NCI-H524 treated with DMSO at 0.1 percent for 48 hours (cell line): ENCODE measurements at regions not wholly inside any gene's neighbourhood (a gene's known extent, or its start where the extent isn't known, plus 50 kb on each side); places are given as distances from the start of the nearest gene placed in this dataset.

Experiments used
- DNase-seq: peaks from one replicate; lab custom pipeline; 2025; lab: John Stamatoyannopoulos, UW

DNA sequence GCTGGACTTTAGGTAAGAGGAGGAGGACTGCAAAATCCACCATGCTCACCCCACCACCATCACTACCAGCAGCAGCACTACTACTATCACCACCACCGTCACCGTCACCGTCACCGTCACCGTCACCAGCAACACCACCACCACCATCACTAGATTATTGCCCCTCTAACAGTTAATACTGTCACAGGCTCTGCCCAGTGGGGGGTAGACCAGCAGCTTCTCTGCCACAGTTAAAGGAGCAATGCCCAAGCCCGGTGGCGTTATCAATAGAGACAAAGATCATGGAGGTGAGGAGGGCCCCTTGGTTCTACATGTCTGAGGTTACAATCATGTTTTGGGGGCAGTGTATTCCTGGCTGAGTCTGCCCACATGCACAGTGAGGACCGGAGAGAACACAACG, 184.4 kb upstream of the DYNLRB2 start:
- DNase-seq, result no peak

DNA sequence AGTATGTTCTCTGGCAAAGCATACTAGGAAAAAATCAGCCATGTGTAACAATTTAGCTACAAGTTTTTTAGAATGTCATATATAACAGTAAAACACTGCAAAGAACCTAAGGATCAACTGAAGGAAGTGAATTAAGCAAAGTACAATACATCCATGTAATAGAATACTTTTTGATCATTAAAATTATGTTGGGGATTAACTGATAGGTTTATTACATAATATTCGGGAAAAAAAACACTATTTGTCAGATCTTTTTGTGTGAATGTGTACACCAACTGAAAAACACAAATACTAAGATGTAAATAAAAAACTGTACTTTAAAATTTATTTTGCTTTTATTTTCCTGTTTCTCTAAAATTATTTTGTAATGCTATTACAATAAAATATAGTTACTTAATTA, 185.5 kb upstream of the DYNLRB2 start:
- no peak for DNase-seq

DNA sequence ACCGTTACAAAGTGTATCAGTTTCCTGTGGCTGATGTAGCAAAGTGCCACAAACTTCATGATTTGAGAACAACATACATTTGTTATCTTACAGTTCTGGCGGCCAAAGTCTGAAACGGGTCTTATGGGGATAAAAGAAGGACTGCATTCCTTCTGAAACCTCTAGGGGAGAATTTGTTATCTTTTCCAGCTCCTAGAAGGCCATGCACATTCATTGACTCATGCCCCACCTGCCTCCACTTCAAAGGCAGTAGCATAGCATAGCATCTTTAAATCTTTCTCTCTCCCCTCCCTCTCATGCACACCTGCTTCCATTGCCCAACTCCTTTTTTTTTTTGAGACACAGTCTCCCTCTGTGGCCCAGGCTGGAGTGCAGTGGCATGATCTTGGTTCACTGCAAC, 190.7 kb upstream of the DYNLRB2 start:
- no peak for DNase-seq

DNA sequence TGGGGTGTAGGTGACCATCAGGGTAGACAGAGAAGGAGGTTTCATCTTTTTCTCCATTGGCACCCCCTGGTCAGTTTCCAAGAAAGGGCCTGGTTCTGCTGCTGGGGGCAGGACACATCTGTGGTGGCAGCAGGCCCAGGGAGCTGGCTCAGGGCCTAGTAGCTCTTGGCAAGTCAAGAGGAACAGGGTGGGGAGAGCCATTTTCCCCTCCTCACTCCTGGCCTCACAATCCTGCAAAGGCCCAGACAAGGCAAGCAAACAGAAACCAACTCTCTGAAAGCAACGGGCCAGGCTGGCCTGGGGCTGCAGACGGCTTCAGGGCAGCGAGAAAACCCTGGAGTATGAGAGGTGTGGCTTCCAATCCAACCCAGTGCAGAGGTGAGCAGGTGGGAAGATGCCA, 192.9 kb upstream of the DYNLRB2 start:
- no peak for DNase-seq

DNA sequence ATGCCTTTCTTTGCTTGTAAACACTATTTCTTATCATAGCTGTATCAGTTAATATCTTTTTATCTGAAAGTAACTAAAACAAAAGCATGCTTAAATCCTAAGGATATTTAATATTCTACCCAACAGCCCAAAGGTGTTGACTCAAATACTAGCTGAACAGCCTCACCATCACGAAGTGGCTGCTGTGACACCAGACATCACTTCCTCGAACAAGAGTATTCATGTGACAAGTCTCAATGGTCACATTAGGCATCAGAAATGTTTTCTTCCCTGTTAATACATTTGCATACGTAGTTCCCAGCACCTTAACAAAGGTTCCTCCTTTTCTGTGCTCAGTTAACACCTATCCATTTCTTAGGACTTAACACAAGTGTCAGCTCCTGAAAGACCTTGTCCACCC, 193.8 kb upstream of the DYNLRB2 start:
- no peak for DNase-seq

DNA sequence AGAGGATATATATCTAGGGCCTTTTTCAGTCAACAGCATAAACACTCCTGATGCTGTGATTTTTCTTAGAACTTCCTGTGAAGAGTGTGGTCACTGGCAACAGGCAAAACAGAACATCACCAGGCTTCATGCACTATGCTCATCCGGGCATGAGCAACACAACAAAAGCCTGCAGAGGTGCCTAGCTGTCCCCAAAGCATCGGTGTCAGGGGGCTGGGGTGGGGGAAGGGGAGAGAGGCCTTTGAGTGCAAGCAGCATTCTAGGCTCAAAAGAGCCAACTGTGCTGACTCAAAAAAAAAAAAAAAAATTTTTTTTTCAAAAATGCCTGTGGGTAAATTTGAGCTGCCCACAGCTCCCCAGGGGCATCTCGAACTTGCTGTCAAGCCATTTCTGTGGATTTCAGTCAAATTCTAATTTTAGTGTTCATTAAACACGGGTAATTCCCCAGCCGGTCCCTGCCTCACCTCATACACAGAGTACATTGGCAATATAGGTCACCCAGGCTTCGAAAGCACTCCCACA, 194.6 kb upstream of the DYNLRB2 start:
- DNase-seq, result no peak

DNA sequence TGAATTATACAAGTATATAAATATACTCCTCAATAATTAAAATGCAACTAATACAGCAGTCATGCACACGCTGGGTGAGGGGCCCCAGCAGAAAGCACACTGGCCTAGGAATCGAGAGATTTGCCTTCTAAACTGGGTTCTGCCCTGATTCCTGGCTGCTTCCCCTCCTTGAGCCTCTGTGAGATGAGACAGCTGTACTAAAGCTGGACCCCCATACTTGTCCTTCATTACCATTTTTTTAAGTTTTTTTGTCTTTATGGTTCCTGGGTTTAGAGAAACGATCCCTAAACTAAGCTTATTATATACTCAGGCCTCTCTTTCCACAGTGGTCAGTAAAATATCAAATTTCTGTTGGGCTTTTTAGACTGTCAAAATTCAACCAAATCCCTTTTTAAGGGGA, 195.1 kb upstream of the DYNLRB2 start:
- DNase-seq, result no peak

DNA sequence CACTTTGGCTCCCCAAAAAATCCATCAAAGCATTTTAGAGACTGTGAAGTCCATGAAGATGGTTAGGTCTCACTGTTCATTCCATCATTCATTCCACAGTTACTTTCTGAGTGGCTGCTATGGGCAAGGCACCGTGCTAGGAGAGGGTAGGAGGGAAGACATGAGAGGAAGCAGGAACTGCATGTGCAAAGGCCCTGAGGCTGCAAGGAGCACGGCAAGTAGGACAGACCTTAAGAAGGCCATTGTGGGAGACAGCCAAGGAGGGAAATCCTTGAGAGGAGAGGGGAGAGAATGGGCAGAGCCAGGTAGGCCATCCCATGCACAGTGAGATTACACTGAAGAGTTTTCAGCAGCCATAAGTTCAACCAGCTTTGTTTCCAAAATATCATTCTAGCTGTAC, 196.2 kb upstream of the DYNLRB2 start:
- DNase-seq, result no peak

DNA sequence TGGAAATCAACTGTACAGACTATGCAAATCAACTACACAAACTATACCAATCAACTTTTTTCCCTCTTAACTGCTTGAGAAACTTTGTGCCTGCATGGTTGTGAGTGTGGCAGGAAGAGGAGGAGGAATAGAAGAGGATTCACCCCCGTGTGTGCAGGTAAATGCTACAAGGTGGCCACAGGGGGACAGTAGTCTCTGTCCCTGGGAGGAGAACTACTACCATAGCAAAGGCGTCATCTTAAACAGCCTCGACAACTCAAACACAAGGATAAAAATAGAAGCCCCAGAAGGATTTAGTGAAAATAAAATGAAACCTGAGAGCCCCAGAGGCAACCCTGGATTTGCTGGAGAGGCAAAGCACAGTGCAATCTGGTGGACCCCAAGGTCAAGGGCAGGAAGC, 199.5 kb upstream of the DYNLRB2 start:
- no peak for DNase-seq

DNA sequence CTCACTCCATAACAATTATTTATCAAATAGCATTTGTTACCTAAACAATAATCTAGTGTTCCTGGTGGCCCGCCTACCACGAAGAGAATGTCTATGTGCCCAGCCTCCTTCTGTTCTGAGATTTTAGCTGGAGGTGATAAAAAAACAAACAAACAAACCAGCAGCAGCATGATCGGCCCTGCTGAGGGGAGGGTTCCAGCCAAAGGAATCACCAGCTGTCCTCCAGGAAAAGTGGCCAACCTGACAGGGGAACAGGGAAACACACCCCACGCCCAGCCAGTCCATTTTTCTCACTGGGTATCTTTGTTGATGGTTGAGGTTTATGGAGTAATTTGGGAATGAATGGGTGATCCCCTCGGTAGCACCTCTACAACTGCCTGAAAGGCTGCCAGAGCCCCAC, 203.0 kb upstream of the DYNLRB2 start:
- no peak for DNase-seq

DNA sequence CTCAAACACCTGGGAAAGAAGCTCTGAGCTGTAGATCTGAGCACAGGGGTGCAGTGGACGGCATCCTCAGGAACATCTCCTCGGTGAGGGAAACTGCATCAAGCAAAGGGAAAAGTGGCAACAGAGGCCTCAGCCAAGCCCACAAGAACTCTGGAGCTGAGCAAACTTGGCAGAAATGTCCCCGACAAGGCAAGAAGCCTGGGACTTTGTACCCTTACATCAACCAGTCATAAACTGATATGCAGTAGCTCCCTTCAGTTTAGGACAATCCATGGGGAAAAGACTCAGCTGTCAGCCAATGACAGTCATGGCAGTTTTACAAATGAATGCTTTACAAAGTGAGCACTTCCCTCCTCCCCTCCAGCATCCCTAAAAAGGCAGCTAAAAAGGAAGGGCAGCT, 210.0 kb upstream of the DYNLRB2 start:
- no peak for DNase-seq

DNA sequence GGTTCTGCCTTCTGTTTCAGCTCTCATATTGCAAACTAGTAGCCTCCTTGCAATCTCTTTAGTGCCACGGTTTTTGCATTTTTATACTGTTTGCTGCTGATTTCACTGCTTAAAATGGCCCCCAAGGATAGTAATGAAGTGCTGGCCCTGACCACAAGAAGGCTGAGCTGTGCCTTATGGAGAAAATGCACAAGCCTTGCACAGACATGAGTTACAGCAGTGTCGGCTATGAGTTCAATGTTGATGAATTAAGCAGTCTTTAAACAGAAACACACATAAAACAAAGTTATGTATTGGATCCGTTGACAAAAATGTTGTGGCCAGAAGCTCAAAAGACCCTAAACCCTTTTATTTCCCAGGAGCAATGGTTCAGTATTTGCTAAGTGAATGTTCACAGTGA, 210.6 kb upstream of the DYNLRB2 start:
- no peak for DNase-seq

DNA sequence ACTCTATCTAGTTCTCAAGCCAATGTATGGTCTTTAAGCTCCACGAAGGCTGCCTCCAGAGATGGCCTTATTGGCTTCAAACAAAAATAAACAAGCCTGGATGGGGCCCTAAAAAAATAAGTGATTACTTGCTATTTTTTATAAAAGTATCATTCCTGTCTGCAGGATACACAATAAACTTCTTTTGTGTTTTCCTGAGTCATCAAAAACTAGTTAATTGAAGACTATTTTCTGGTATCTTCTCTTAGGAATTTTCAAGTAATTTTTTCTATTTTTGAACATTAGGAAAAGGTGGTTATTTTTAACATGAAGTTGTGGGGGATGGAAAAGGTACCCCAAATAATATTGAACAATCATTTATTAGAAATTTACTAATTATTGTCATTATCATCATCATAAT, 213.1 kb upstream of the DYNLRB2 start:
- no peak for DNase-seq

DNA sequence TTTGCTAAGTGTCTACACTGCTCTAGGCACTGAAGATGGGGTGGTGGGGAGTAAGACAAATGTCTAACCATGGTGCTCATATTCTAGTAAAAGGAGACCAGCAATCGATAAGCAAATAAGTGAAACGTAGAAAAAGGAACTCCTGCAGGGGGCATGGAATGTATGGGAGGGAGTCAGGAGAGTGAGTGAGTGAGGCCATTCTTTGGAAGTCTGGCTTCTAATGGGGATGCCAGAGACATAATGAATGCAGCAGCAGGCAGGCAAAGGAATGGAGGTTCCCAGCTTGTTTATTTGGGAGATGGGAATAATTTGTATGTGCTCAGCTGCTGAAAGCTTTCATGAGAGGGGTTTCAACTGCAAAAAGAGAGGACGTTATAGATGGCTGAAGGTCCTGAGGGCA, 216.4 kb upstream of the DYNLRB2 start:
- DNase-seq, result no peak

DNA sequence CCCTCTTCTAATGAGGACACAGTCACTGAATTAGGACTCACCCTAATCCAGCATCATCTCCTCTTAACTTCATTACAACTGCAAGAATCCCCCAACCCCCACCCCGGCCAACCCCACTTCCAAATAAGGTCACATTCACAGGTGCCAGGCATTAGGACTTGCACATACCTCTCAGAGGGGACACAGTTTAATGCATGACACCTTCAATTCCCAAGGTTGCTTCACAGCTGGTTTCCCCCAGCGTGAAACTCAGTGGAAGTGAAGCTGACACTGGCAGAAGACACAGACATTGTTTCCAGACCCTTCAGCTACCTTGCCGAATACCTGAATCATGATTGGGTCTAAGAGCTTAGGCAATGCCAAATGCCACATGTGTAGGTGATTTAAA, 217.0 kb upstream of the DYNLRB2 start:
- no peak for DNase-seq

DNA sequence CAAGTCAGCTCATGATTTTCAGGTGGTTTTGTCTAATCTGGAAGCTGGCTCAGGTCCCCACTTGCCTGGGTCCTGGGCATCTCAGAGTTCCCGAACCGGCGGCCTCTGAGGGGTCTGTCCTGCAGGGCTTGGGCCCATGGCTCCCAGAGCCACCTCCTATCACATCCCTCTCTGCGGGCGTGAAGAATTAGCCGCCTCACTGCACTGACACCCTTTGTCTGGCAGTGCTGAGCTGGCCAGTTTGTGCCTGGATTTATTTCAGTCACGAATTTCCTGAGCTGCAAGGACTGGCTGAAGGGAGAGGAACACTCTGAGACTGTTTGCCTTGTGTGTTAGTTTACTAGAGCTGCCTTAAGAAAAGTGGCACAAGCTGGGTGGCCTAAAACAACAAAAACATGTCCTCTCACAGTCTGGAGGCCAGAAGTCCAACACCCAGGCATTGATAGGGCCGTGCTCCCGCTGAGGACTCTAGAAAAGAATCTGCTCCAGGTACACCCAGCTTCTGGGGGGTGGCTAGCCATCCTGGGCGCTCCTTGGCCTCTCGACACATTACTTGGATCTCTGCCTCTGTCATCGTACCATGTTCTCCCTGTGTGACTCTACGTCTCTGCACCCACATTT, 217.5 kb upstream of the DYNLRB2 start:
- no peak for DNase-seq

DNA sequence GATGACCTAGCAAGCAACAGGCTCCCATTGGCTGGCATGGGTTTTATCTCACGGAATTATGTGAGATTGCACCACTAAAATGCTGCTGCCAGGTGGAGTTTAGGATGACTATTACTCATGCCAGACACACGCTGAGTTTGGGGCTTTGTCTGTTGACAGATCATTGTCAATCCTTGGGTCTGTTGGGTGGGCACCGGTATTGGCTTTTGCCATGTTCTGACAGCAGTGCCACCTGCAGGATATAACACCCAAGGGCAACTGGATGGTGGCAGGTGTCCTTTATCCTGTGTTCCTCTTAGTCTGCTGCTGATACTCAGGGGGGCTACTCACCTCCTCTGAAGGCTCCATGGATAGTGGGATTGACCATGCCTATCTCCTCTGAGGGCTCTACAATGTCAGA, 221.6 kb upstream of the DYNLRB2 start:
- DNase-seq, result no peak

DNA sequence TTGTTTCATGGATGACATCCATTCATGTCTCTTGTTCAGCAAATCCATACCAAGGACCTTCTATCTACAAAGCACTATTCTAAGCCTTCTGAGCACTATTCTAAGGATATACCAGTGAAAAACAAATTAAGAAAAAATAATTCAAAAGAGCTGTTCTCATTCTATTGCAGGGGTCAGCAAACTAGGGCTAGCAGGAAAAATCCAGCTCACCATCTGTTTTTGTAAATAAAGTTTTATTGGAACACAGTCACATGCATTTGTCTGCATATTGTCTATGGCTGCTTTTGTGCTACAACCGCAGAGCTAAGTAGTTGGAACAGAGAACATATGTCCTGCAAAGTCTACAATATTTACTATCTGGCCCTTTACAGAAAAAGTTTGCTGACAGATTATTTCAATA, 222.7 kb upstream of the DYNLRB2 start:
- no peak for DNase-seq

DNA sequence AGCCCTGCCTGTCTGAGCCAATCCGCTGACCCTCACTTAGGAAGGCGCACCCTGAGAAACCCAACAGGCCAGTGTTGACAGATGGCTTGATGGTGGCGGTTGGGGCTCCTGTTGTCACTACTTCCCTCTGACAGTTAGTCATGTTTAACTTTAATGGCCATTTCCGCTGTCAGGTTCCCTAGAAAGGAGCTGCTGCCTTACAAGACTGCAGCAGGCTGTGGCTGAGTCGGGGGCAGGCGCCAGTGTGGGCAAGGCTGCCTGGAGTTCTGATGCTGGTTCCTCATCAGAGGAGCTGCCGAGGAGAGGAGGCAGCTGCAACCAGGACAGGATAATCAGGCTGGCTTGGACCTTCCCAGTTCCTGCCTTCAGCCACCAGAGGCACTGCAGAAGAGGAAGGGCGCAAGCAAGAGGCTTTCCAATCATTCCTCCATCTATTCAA, 223.2 kb upstream of the DYNLRB2 start:
- DNase-seq, result no peak

DNA sequence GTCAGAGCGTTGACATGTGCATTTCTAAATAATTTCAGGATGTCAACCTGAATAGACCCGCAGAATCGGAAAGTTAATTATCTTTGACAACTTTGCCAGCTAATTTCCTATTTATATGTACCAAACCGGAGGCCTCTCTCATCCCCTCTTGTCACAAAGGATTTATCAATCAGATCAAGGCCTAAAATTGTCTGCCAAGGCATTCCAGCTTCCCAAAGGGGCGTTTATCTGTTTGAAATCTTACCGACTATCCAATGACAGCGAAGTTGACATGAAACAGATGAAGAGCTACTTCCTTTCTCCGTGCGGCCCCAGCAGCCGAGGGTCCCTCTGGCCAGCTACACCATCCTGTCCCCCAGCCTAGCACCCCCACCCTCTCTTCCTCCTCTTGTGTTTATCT, 223.7 kb upstream of the DYNLRB2 start:
- DNase-seq, result no peak

DNA sequence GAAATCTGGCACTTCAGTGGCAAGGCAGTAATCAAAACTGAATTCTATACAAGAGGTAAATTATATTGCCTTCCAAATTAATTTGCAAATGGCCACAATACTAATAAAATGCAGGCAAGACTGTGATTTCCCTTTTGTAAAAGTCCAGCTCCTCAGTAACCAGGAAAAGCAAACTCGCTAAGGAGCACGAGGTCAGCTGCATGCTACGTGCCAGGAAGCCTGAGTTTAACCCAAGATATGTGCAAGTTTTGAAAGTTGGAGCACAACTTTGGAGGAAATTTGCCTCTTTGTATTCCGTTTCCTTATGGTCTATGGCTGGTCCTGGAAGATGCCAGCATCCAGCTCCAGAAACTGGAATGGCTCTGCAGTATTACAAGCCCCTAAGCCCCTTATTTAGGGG, 226.8 kb upstream of the DYNLRB2 start:
- DNase-seq, result no peak

DNA sequence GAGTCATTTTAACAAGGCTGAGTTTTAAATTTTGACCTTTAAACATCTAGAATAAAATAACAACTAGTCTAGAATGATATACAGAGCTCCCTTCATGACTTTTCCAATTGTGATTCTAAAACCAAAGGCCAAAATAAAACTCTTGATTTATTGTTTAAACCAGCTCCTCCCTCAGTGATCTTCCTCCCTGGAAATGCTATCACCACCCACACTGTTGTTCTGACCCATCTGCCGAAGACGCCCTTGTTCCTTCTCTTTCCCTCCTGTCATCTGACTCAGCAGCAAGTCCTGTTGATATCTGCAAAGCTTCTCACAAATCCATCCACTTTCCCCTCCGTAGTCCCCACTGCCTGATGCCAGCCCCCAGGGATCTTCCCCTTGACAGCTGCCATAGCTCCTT, 231.6 kb upstream of the DYNLRB2 start:
- peak; percentile 18 for DNase-seq

DNA sequence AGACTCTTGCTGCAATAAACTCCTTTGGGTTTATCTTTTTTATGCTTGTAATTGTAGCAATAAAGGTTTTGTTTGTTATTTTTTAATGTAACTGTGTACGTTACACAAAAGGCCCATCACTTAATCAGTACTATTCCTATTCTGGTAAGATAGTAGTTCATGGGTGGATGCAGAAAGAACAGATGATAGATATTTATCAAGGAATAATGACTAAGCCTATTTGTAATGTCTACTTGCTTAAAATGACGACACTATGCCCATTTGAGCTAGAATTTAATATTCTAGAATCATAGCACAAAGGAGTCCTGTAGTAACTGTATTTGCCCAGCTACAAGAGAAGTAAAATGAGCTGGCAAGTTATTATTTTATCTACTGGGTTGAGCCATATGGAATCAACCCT, 235.4 kb upstream of the DYNLRB2 start:
- DNase-seq, result no peak

DNA sequence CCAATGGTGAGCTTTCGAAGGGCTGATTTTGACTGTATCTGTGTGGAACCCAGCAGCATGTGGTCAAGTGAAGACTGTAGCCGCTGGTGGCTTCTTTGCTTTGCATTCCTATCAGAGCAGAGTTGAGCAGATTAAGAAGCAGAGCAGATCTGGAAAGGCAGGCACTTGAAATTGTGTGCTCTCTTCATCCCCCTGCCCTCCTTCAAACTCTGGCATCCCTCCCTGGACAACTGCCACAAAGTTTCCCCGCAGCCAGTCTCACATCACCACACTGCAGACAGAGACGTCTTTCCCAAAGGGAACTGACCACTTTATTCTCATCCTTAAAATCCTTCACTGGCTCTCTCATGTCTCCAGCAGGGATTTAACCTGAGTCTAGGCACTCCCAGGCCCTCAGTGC, 237.1 kb upstream of the DYNLRB2 start:
- DNase-seq, result no peak

DNA sequence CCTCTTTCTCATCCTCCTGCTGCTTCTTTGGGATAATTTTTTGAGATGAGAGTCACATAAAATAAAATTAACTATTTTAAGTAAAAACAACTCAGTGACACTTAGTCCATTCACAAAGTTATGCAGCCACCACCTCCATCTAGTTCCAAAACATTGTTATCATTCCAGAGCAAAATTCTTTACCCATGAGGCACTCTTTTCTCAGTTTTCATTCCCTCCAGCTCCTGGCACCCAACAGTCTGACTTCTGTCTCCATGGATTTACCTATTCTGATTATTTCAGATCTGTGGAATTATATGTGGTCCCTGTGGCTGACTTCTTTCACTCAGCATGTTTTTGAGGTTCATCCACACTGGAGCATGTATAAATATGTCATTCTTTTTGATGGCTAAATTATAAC, 239.9 kb upstream of the DYNLRB2 start:
- DNase-seq, result no peak
